H9 (cell line): ENCODE measurements at regions not wholly inside any gene's neighbourhood (a gene's known extent, or its start where the extent isn't known, plus 50 kb on each side); places are given as distances from the start of the nearest gene placed in this dataset.

Experiments used
- DNase-seq: peaks from one replicate; pipeline ENCODE4 v3.0.0-alpha.2; 2017
- H2AFZ ChIP-seq: one replicate; pipeline ENCODE4 v1.6.1; 2013; ENCODE audit warnings: mild to moderate bottlenecking, low read length, control low read depth, moderate library complexity
- H2AK5ac ChIP-seq: 2 replicates; pipeline ENCODE4 v1.6.1; 2013; ENCODE audit warnings: low read length, control low read depth, mixed read lengths; ENCODE audit not compliant: insufficient read length
- H2BK120ac ChIP-seq: one replicate; pipeline ENCODE4 v1.6.1; 2013; ENCODE audit warnings: low read depth, mild to moderate bottlenecking, low read length, control low read depth, inconsistent platforms; ENCODE audit not compliant: poor library complexity, severe bottlenecking
- H2BK12ac ChIP-seq: 2 replicates; pipeline ENCODE4 v1.6.1; 2013; ENCODE audit warnings: low read length, control low read depth, mixed read lengths, low read depth; ENCODE audit not compliant: insufficient read length
- H2BK15ac ChIP-seq: 2 replicates; pipeline ENCODE4 v1.6.1; 2013; ENCODE audit warnings: low read depth, low read length, control low read depth
- H2BK20ac ChIP-seq: one replicate; pipeline ENCODE4 v1.6.1; 2013; ENCODE audit warnings: low read depth, mild to moderate bottlenecking, low read length, control low read depth, inconsistent platforms; ENCODE audit not compliant: poor library complexity, severe bottlenecking
- H2BK5ac ChIP-seq: 2 replicates; pipeline ENCODE4 v1.6.1; 2013; ENCODE audit warnings: low read length, control low read depth, mixed read lengths; ENCODE audit not compliant: insufficient read length
- H3K14ac ChIP-seq: 2 replicates; pipeline ENCODE4 v1.6.1; 2013; ENCODE audit warnings: low read length, control low read depth; ENCODE audit not compliant: insufficient read depth
- H3K18ac ChIP-seq: 2 replicates; pipeline ENCODE4 v1.6.1; 2013; ENCODE audit warnings: low read depth, mild to moderate bottlenecking, mixed read lengths, low read length, control low read depth; ENCODE audit not compliant: insufficient read length
- H3K23ac ChIP-seq: 2 replicates; pipeline ENCODE4 v1.6.1; 2013; ENCODE audit warnings: low read length, control low read depth, mixed read lengths, low read depth; ENCODE audit not compliant: insufficient read length
- H3K23me2 ChIP-seq: 2 replicates; pipeline ENCODE4 v1.6.1; 2013; ENCODE audit warnings: low read depth, mild to moderate bottlenecking, mixed read lengths, low read length, control low read depth; ENCODE audit not compliant: insufficient read length, poor library complexity, severe bottlenecking
- H3K27ac ChIP-seq: 2 replicates; pipeline ENCODE4 v1.5.1; 2013; ENCODE audit warnings: low read length, control low read depth, mixed read lengths, low read depth; ENCODE audit not compliant: insufficient read length
- H3K27me3 ChIP-seq: 2 replicates; pipeline ENCODE4 v1.6.1; 2013; ENCODE audit warnings: low read length, control low read depth, inconsistent platforms; ENCODE audit not compliant: insufficient read depth
- H3K4ac ChIP-seq: 2 replicates; pipeline ENCODE4 v1.6.1; 2013; ENCODE audit warnings: low read depth, mild to moderate bottlenecking, control low read depth, inconsistent platforms, low read length, moderate library complexity
- H3K4me1 ChIP-seq: 2 replicates; pipeline ENCODE4 v1.6.1; 2013; ENCODE audit warnings: low read length, control low read depth, inconsistent platforms; ENCODE audit not compliant: insufficient read depth
- H3K4me2 ChIP-seq: 2 replicates; pipeline ENCODE4 v1.6.1; 2013; ENCODE audit warnings: low read length, control low read depth, mixed read lengths; ENCODE audit not compliant: insufficient read length, insufficient read depth
- H3K56ac ChIP-seq: 2 replicates; pipeline ENCODE4 v1.6.1; 2013; ENCODE audit warnings: low read depth, mild to moderate bottlenecking, mixed read lengths, low read length, control low read depth; ENCODE audit not compliant: insufficient read length
- H3K79me1 ChIP-seq: 2 replicates; pipeline ENCODE4 v1.6.1; 2013; ENCODE audit warnings: low read depth, mild to moderate bottlenecking, moderate library complexity, low read length, control low read depth, inconsistent platforms; ENCODE audit not compliant: insufficient read depth, poor library complexity, severe bottlenecking
- H3K79me2 ChIP-seq: 2 replicates; pipeline ENCODE4 v1.6.1; 2013; ENCODE audit warnings: low read length, control low read depth, inconsistent platforms; ENCODE audit not compliant: insufficient read depth
- H3K9ac ChIP-seq: 2 replicates; pipeline ENCODE4 v1.6.1; 2013; ENCODE audit warnings: low read length, control low read depth, mixed read lengths; ENCODE audit not compliant: insufficient read length; ENCODE audit errors: extremely low read depth
- H3K9me3 ChIP-seq: one replicate; pipeline ENCODE4 v1.6.1; 2013; ENCODE audit warnings: low read depth, low read length, inconsistent platforms; ENCODE audit not compliant: control insufficient read depth
- H3T11ph ChIP-seq: one replicate; pipeline ENCODE4 v1.6.1; 2013; ENCODE audit warnings: mild to moderate bottlenecking, low read length, control low read depth, inconsistent platforms
- H4K20me1 ChIP-seq: one replicate; pipeline ENCODE4 v1.6.1; 2013; ENCODE audit not compliant: control insufficient read depth, insufficient read length, insufficient read depth
- H4K5ac ChIP-seq: 2 replicates; pipeline ENCODE4 v1.6.1; 2013; ENCODE audit warnings: low read depth, mild to moderate bottlenecking, mixed read lengths, low read length, control low read depth; ENCODE audit not compliant: insufficient read length
- H4K8ac ChIP-seq: replicated peaks from 2 replicates; pipeline ENCODE4 v1.6.1; 2013; ENCODE audit warnings: low read length, control low read depth, mixed read lengths, low read depth; ENCODE audit not compliant: insufficient read length
- H4K91ac ChIP-seq: 2 replicates; pipeline ENCODE4 v1.6.1; 2013; ENCODE audit warnings: low read depth, mild to moderate bottlenecking, moderate library complexity, mixed read lengths, low read length, control low read depth; ENCODE audit not compliant: insufficient read length
- H3K27ac Mint-ChIP-seq, 3 experiments: 2 replicates in 2 of 3; 3 replicates in 1 of 3; pipeline ENCODE4 v1.8.0; 2020 to 2021; ENCODE audit warnings: mixed read lengths in 3 of 3, mild to moderate bottlenecking in 1 of 3, moderate library complexity in 1 of 3
- H3K27me3 Mint-ChIP-seq: 2 replicates; pipeline ENCODE4 v1.8.0; 2021; ENCODE audit warnings: low read depth, mild to moderate bottlenecking, moderate library complexity, mixed read lengths
- H3K36me3 Mint-ChIP-seq, 3 experiments: 2 replicates in 2 of 3; 3 replicates in 1 of 3; pipeline ENCODE4 v1.8.0; 2020 to 2021; ENCODE audit warnings: low read depth in 3 of 3, mixed read lengths in 3 of 3; ENCODE audit not compliant: insufficient read depth in 1 of 3
- H3K4me1 Mint-ChIP-seq, 2 experiments: 2 replicates each; pipeline ENCODE4 v1.8.0; 2020; ENCODE audit warnings: mixed read lengths in 2 of 2
- H3K4me3 Mint-ChIP-seq, 2 experiments: 2 replicates in 1 of 2; 3 replicates in 1 of 2; pipeline ENCODE4 v1.8.0; 2020 to 2021; ENCODE audit warnings: mild to moderate bottlenecking in 2 of 2, mixed read lengths in 2 of 2, moderate library complexity in 1 of 2
- H3K9me3 Mint-ChIP-seq, 2 experiments: 2 replicates in 1 of 2; 3 replicates in 1 of 2; pipeline ENCODE4 v1.8.0; 2020; ENCODE audit warnings: mild to moderate bottlenecking in 2 of 2, mixed read lengths in 2 of 2, moderate library complexity in 1 of 2
- WGBS: extraction: QIAGEN DNeasy Blood & Tissue Kit; methylation state at CpG from one replicate; pipeline ENCODE4 v1.1.7; 2013; ENCODE audit warnings: missing lambda C conversion rate, low lambda C conversion rate, mixed read lengths; ENCODE audit not compliant: insufficient read length; ENCODE audit errors: extremely low coverage; 5-methylcytosine and 5-hydroxymethylcytosine counted together
- TF ChIP-seq, protein P1 (sequence below): fragments of 200-600 bp; sonication (generic); conservative IDR thresholded peaks from 3 replicates; pipeline ENCODE4 v1.8.0; 2021; ENCODE audit warnings: antibody characterized with exemption, mild to moderate bottlenecking

DNA sequence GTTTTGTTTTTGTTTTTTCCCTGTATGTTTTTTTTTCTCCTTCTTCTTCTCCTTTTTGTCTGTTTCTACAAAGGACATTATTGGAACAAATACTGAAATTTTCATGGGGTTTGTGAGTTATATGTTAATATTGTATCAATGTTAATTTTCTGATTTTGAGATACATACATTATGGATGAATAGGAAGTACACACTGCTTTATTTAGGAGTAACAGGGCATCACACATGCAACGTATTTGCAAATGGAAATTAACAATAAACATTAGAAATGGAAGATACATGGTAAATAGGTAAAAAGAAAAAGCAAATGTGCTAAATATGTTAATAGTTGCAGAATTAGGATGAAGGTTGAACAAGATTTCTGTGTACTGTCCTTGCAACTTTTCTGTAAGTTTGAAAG, 477.2 kb upstream of the INTU start:
- Histone ChIP-seq H3K23ac (no peak overlapping the region), H3K18ac (no peak overlapping the region), H3T11ph (no peak overlapping the region), H3K27me3 (no peaks in the 10 kb centered on the region), H3K79me2 (no peaks in the 10 kb centered on the region), H4K91ac (no peak overlapping the region), H4K5ac (no peak overlapping the region), H2BK20ac (no peak overlapping the region), H2AK5ac (no peak overlapping the region), H2BK120ac (no peak overlapping the region), H2AFZ (no peak overlapping the region), H3K23me2 (no peaks in the 10 kb centered on the region), H2BK15ac (no peak overlapping the region), H2BK12ac (no peak overlapping the region), H3K79me1 (no peaks in the 10 kb centered on the region), H4K20me1 (no peaks in the 10 kb centered on the region), H3K27ac (no peak overlapping the region), H3K56ac (no peak overlapping the region), H3K14ac (no peak overlapping the region), H2BK5ac (no peak overlapping the region), H3K9ac (no peak overlapping the region), H4K8ac (no peak overlapping the region), H3K9me3 (no peaks in the 10 kb centered on the region), H3K4me2 (no peak overlapping the region), H3K4ac (no peak overlapping the region), H3K4me1 (no peaks in the 10 kb centered on the region)
- TF ChIP-seq, protein P1, sequence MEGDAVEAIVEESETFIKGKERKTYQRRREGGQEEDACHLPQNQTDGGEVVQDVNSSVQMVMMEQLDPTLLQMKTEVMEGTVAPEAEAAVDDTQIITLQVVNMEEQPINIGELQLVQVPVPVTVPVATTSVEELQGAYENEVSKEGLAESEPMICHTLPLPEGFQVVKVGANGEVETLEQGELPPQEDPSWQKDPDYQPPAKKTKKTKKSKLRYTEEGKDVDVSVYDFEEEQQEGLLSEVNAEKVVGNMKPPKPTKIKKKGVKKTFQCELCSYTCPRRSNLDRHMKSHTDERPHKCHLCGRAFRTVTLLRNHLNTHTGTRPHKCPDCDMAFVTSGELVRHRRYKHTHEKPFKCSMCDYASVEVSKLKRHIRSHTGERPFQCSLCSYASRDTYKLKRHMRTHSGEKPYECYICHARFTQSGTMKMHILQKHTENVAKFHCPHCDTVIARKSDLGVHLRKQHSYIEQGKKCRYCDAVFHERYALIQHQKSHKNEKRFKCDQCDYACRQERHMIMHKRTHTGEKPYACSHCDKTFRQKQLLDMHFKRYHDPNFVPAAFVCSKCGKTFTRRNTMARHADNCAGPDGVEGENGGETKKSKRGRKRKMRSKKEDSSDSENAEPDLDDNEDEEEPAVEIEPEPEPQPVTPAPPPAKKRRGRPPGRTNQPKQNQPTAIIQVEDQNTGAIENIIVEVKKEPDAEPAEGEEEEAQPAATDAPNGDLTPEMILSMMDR, result no peak
- H3K4me1 Mint-ChIP-seq, result no peaks in the 10 kb centered on the region
- peaks cover 4 to 6% of the 10 kb centered on the region in 2 experiments; a peak in 3 of 5 replicates for H3K9me3 Mint-ChIP-seq
- peaks cover 0 to 8% (median 3%) of the 10 kb centered on the region in 3 experiments; a peak in 3 of 7 replicates for H3K36me3 Mint-ChIP-seq
- no peak for DNase-seq
- H3K4me3 Mint-ChIP-seq, result no peak overlapping the region
- WGBS, result no CpG with 5 or more reads among the region's 1 CpG
- no peak overlapping the region for H3K27ac Mint-ChIP-seq
- peaks cover 1% of the 10 kb centered on the region; the same call in 1 of the 2 replicates for H3K27me3 Mint-ChIP-seq
